HCT116 (cell line): ENCODE measurements at regions not wholly inside any gene's neighbourhood (a gene's known extent, or its start where the extent isn't known, plus 50 kb on each side); places are given as distances from the start of the nearest gene placed in this dataset.

ENCODE experiments used
- ATAC-seq: fragments of 200-7000 bp; cut with Tn5 transposase; 2 replicates; pipeline ENCODE4 v1.9.1; 2020; ENCODE audit warnings: mild to moderate bottlenecking, moderate library complexity
- BruUV-seq: library from RNA; stranded (reverse); fragments of 400-500 nt; replicated peaks from 2 replicates; lab custom pipeline; 2021; lab: Mats Ljungman, UMichigan
- CTCF ChIA-PET: fragments of 300-600 bp; sonication (Branson Sonifier 250); formaldehyde crosslinking; loops from one replicate; lab custom pipeline; 2021; ENCODE audit warnings: antibody characterized with exemption; lab: Charles Lee
- POLR2A ChIA-PET: fragments of 300-600, 350-600 bp; sonication (Branson Sonifier 250); formaldehyde crosslinking; loops from one replicate; lab custom pipeline; 2021; ENCODE audit warnings: antibody characterized with exemption; lab: Charles Lee
- RAD21 ChIA-PET, 2 experiments: fragments of 300-600 bp; sonication (Branson Sonifier 250); formaldehyde crosslinking; loops; one replicate each; lab custom pipeline; 2023; ENCODE audit warnings: low total read pairs in 2 of 2; ENCODE audit not compliant: uncharacterized antibody in 2 of 2, unreplicated experiment in 2 of 2, low non-redundant PET in 1 of 2; lab: Charles Lee
- DNase-seq: peaks from one replicate; pipeline ENCODE4 v3.0.0-alpha.2; 2010; ENCODE audit warnings: low read depth, low spot score
- H2AFZ ChIP-seq: fragments of 200-600 bp; shearing (Covaris generic), sonication (generic); 2 replicates; pipeline ENCODE4 v1.6.1; 2017; ENCODE audit warnings: low read depth, mixed run types, mixed read lengths, antibody characterized with exemption, low read length; ENCODE audit not compliant: poor library complexity, severe bottlenecking
- H3K27ac ChIP-seq: 2 replicates; pipeline ENCODE4 v1.5.1; 2012; ENCODE audit warnings: low read depth, low read length
- H3K27me3 ChIP-seq: fragments of 200-600 bp; sonication (generic); 2 replicates; pipeline ENCODE4 v1.6.1; 2016; ENCODE audit warnings: mixed run types, low read length, mixed read lengths; ENCODE audit not compliant: insufficient read depth
- H3K36me3 ChIP-seq, 2 experiments: fragments of 200-500 bp in 1 of 2; fragments of 200-600 bp in 1 of 2; sonication (Bioruptor generic) in 1 of 2; sonication (generic) in 1 of 2; 2 replicates each; pipeline versions ENCODE4 v1.5.1 to v1.6.1; 2014 to 2016; ENCODE audit warnings: low read length in 2 of 2, inconsistent platforms in 1 of 2, mixed read lengths in 1 of 2, mixed run types in 1 of 2; ENCODE audit not compliant: insufficient read depth in 2 of 2, control insufficient read depth in 1 of 2
- H3K4me1 ChIP-seq, 2 experiments: fragments of 200-600 bp in 1 of 2; sonication (generic) in 1 of 2; 2 replicates each; pipeline versions ENCODE4 v1.5.1 to v1.6.1; 2012 to 2017; ENCODE audit warnings: low read length in 2 of 2, inconsistent platforms in 1 of 2, mild to moderate bottlenecking in 1 of 2, mixed read lengths in 1 of 2, mixed run types in 1 of 2, moderate library complexity in 1 of 2; ENCODE audit not compliant: insufficient read depth in 2 of 2, control insufficient read depth in 1 of 2
- H3K4me2 ChIP-seq: fragments of 200-600 bp; sonication (generic); 2 replicates; pipeline ENCODE4 v1.6.1; 2017; ENCODE audit warnings: mixed run types, low read length, mixed read lengths
- H3K4me3 ChIP-seq, 2 experiments: fragments of 200-600 bp in 1 of 2; sonication (generic) in 1 of 2; replicated peaks in 1 of 2; 2 replicates each; pipeline ENCODE4 v1.5.1; 2011 to 2016; ENCODE audit warnings: low read length in 2 of 2, control low read depth in 1 of 2, low read depth in 1 of 2, mild to moderate bottlenecking in 1 of 2, mixed read lengths in 1 of 2, mixed run types in 1 of 2
- H3K79me2 ChIP-seq: fragments of 200-600 bp; sonication (generic); 2 replicates; pipeline ENCODE4 v1.6.1; 2017; ENCODE audit warnings: mild to moderate bottlenecking, mixed run types, low read length, moderate library complexity, mixed read lengths; ENCODE audit not compliant: insufficient read depth
- H3K9ac ChIP-seq: fragments of 200-600 bp; sonication (generic); 2 replicates; pipeline ENCODE4 v1.6.1; 2016; ENCODE audit warnings: low read length, mixed read lengths
- H3K9me2 ChIP-seq: fragments of 200-600 bp; sonication (generic), shearing (Covaris generic); 2 replicates; pipeline ENCODE4 v1.6.1; 2017; ENCODE audit warnings: mixed run types, mild to moderate bottlenecking, moderate library complexity; ENCODE audit not compliant: insufficient read depth
- H3K9me3 ChIP-seq, 2 experiments: fragments of 200-500 bp in 1 of 2; fragments of 200-600 bp in 1 of 2; sonication (Bioruptor generic) in 1 of 2; sonication (generic) in 1 of 2; 2 replicates each; pipeline ENCODE4 v1.6.1; 2014 to 2017; ENCODE audit warnings: low read length in 2 of 2, mixed read lengths in 2 of 2, inconsistent platforms in 1 of 2, low read depth in 1 of 2, mild to moderate bottlenecking in 1 of 2, mixed run types in 1 of 2, moderate library complexity in 1 of 2; ENCODE audit not compliant: control insufficient read depth in 1 of 2, insufficient read depth in 1 of 2
- H4K20me1 ChIP-seq: fragments of 200-600 bp; sonication (generic), shearing (Covaris generic); 2 replicates; pipeline ENCODE4 v1.6.1; 2017; ENCODE audit warnings: mixed run types, mild to moderate bottlenecking, moderate library complexity; ENCODE audit not compliant: insufficient read depth
- CEBPB ChIP-seq: IDR thresholded peaks from 2 replicates; pipeline ENCODE4 v1.6.1; 2012; ENCODE audit warnings: low read depth
- JUND ChIP-seq: IDR thresholded peaks from 2 replicates; pipeline ENCODE4 v1.6.1; 2012
- POLR2A ChIP-seq: IDR thresholded peaks from 2 replicates; pipeline ENCODE4 v1.7.0; 2011; ENCODE audit warnings: borderline replicate concordance; ENCODE audit not compliant: insufficient read depth, insufficient read length; ENCODE audit errors: extremely low read depth
- POLR2AphosphoS5 ChIP-seq: IDR thresholded peaks from 2 replicates; pipeline ENCODE4 v1.6.1; 2011; ENCODE audit warnings: mild to moderate bottlenecking, low read depth, low read length, moderate library complexity
- RAD21 ChIP-seq: IDR thresholded peaks from 2 replicates; pipeline ENCODE4 v1.6.1; 2012; ENCODE audit warnings: low read depth, mild to moderate bottlenecking
- SIN3A ChIP-seq: IDR thresholded peaks from 2 replicates; pipeline ENCODE4 v1.6.1; 2012; ENCODE audit warnings: low read depth
- ZBTB33 ChIP-seq: IDR thresholded peaks from 2 replicates; pipeline ENCODE4 v1.6.1; 2011; ENCODE audit warnings: mild to moderate bottlenecking, low read length, moderate library complexity; ENCODE audit not compliant: insufficient replicate concordance; ENCODE audit errors: extremely low read depth
- ZFX ChIP-seq: fragments of 450-650 bp; IDR thresholded peaks from 2 replicates; pipeline ENCODE4 v1.6.1; 2017
- ZNF274 ChIP-seq: fragments of 200-500 bp; sonication (Bioruptor generic); IDR thresholded peaks from 2 replicates; pipeline ENCODE4 v1.6.1; 2014; ENCODE audit warnings: mild to moderate bottlenecking, low read depth, low read length, inconsistent platforms
- intact Hi-C: fragments of 100-400 bp; cut with micrococcal nuclease; formaldehyde crosslinking; loops from 2 replicates; pipeline ENCODE4 v1.10.0; 2022

GRCh38 chr1:55938861-55939260 lies 640.5 kb downstream of the PLPP3 start:
- Histone ChIP-seq H3K9me2 (no peaks in the 10 kb centered on the region), H3K27ac (no peak overlapping the region), H3K4me1 (no peaks in the 10 kb centered on the region), H3K79me2 (no peaks in the 10 kb centered on the region), H3K36me3 (no peaks in the 10 kb centered on the region), H3K9me3 (no peaks in the 10 kb centered on the region), H3K9ac (no peak overlapping the region), H3K4me3 (no peak overlapping the region), H3K27me3 (no peaks in the 10 kb centered on the region), H3K4me2 (no peak overlapping the region), H2AFZ (no peak overlapping the region)
- BruUV-seq: no TSS peak
- DNase-seq (no peak), ATAC-seq (no peak)
- ChIA-PET POLR2A (no interaction called here), RAD21 (no interaction called here), CTCF (no interaction called here)
- TF ChIP-seq JUND (no peak), CEBPB (no peak), ZNF274 (no peak), POLR2AphosphoS5 (no peak)
- TF ChIP-seq, all 23 proteins: peak for 0
- intact Hi-C loops: no loop called here
- H4K20me1 ChIP-seq: no peaks in the 10 kb centered on the region

GRCh38 chr1:55938376-55938850 lies 641.0 kb downstream of the PLPP3 start:
- intact Hi-C loops: no loop called here
- H4K20me1 ChIP-seq: no peaks in the 10 kb centered on the region
- H3K9me2 ChIP-seq: no peaks in the 10 kb centered on the region
- ChIA-PET RAD21 (no interaction called here), CTCF (no interaction called here), POLR2A (no interaction called here)
- no peaks in the 10 kb centered on the region for H3K36me3 ChIP-seq
- H3K9me3 ChIP-seq: no peaks in the 10 kb centered on the region
- no TSS peak for BruUV-seq
- no peak overlapping the region for H3K9ac ChIP-seq
- no peak overlapping the region for H3K4me3 ChIP-seq
- TF ChIP-seq POLR2A: no peak
- no peak for TF ChIP-seq ZBTB33
- no peak for TF ChIP-seq RAD21
- no peak for TF ChIP-seq SIN3A
- TF ChIP-seq ZFX: no peak
- no peaks in the 10 kb centered on the region for H3K79me2 ChIP-seq
- ATAC-seq (no peak), DNase-seq (no peak)
- H3K27ac ChIP-seq: no peak overlapping the region
- H3K4me1 ChIP-seq: no peaks in the 10 kb centered on the region
- no peak overlapping the region for H3K4me2 ChIP-seq
- H3K27me3 ChIP-seq: no peaks in the 10 kb centered on the region
- H2AFZ ChIP-seq: no peak overlapping the region
